IMR-90 (cell line): ENCODE measurements at regions not wholly inside any gene's neighbourhood (a gene's known extent, or its start where the extent isn't known, plus 50 kb on each side); places are given as distances from the start of the nearest gene placed in this dataset.

ENCODE experiments used
- ATAC-seq: fragments of 200-7000 bp; cut with Tn5 transposase; 2 replicates; pipeline ENCODE4 v1.9.1; 2020; ENCODE audit warnings: low read depth, mild to moderate bottlenecking, moderate library complexity
- BruUV-seq: library from RNA; stranded (reverse); fragments of 400-500 nt; replicated peaks from 2 replicates; lab custom pipeline; 2021; lab: Mats Ljungman, UMichigan
- CTCF ChIA-PET: fragments of 300-600 bp; formaldehyde crosslinking; extraction: SDS; loops from one replicate; lab custom pipeline; 2021; ENCODE audit warnings: antibody characterized with exemption; lab: Yijun Ruan, JAX
- POLR2A ChIA-PET: fragments of 300-600 bp; sonication (Branson Sonifier 250); formaldehyde crosslinking; loops from one replicate; lab custom pipeline; 2022; ENCODE audit warnings: antibody characterized with exemption; ENCODE audit not compliant: unreplicated experiment; lab: Charles Lee
- DNase-seq: peaks from one replicate; pipeline ENCODE4 v3.0.0; 2013
- H2AFZ ChIP-seq: replicated peaks from 2 replicates; pipeline ENCODE3; 2013; ENCODE audit warnings: low read length, mild to moderate bottlenecking; ENCODE audit not compliant: poor library complexity
- H2AK5ac ChIP-seq: 2 replicates; pipeline ENCODE4 v1.6.1; 2013; ENCODE audit warnings: low read depth, low read length, inconsistent platforms
- H2AK9ac ChIP-seq: replicated peaks from 2 replicates; pipeline ENCODE3; 2013; ENCODE audit warnings: mild to moderate bottlenecking, low read depth, low read length, moderate library complexity; ENCODE audit not compliant: poor library complexity
- H2BK120ac ChIP-seq: 2 replicates; pipeline ENCODE4 v1.6.1; 2013; ENCODE audit warnings: low read depth, low read length, inconsistent platforms
- H2BK15ac ChIP-seq: 3 replicates; pipeline ENCODE4 v1.6.1; 2013; ENCODE audit warnings: low read depth, low read length, inconsistent platforms
- H2BK20ac ChIP-seq: 2 replicates; pipeline ENCODE4 v1.6.1; 2013; ENCODE audit warnings: low read depth, mild to moderate bottlenecking, inconsistent platforms, low read length, moderate library complexity
- H2BK5ac ChIP-seq: 2 replicates; pipeline ENCODE4 v1.6.1; 2013; ENCODE audit warnings: mild to moderate bottlenecking, low read depth, low read length, inconsistent platforms; ENCODE audit not compliant: poor library complexity, severe bottlenecking
- H3K14ac ChIP-seq: replicated peaks from 2 replicates; pipeline ENCODE4 v1.6.1; 2013; ENCODE audit warnings: low read depth, low read length, inconsistent platforms
- H3K18ac ChIP-seq: 2 replicates; pipeline ENCODE4 v1.6.1; 2013; ENCODE audit warnings: low read depth, low read length, control low read depth
- H3K23ac ChIP-seq: 2 replicates; pipeline ENCODE4 v1.6.1; 2013; ENCODE audit warnings: low read depth, low read length, inconsistent platforms
- H3K27ac ChIP-seq: 2 replicates; pipeline ENCODE4 v1.5.1; 2013; ENCODE audit warnings: mild to moderate bottlenecking, control low read depth, low read length; ENCODE audit not compliant: insufficient read depth
- H3K27me3 ChIP-seq: 2 replicates; pipeline ENCODE4 v1.6.1; 2013; ENCODE audit warnings: low read length; ENCODE audit not compliant: control insufficient read depth, insufficient read depth
- H3K36me3 ChIP-seq: 2 replicates; pipeline ENCODE4 v1.6.1; 2013; ENCODE audit warnings: low read length, mixed read lengths; ENCODE audit not compliant: control insufficient read depth, insufficient read depth
- H3K4ac ChIP-seq: 2 replicates; pipeline ENCODE4 v1.6.1; 2013; ENCODE audit warnings: low read depth, low read length, inconsistent platforms
- H3K4me1 ChIP-seq: 2 replicates; pipeline ENCODE4 v1.6.1; 2013; ENCODE audit warnings: low read length, mixed read lengths; ENCODE audit not compliant: control insufficient read depth, insufficient read depth
- H3K4me2 ChIP-seq: 2 replicates; pipeline ENCODE4 v1.6.1; 2013; ENCODE audit warnings: low read depth, mild to moderate bottlenecking, control low read depth, low read length, moderate library complexity
- H3K4me3 ChIP-seq: 2 replicates; pipeline ENCODE4 v1.5.1; 2013; ENCODE audit warnings: low read depth, mild to moderate bottlenecking, control low read depth, low read length, moderate library complexity; ENCODE audit not compliant: insufficient read depth
- H3K56ac ChIP-seq: 2 replicates; pipeline ENCODE4 v1.6.1; 2013; ENCODE audit warnings: low read length, inconsistent platforms; ENCODE audit not compliant: insufficient read depth; ENCODE audit errors: extremely low read depth
- H3K79me1 ChIP-seq, 2 experiments: 2 replicates each; pipeline ENCODE4 v1.6.1; 2013; ENCODE audit warnings: low read length in 2 of 2, inconsistent platforms in 1 of 2, low read depth in 1 of 2
- H3K9ac ChIP-seq: 2 replicates; pipeline ENCODE4 v1.6.1; 2013; ENCODE audit warnings: low read depth, low read length, control low read depth
- H3K9me1 ChIP-seq: 2 replicates; pipeline ENCODE4 v1.6.1; 2013; ENCODE audit warnings: low read length, inconsistent platforms; ENCODE audit not compliant: insufficient read depth
- H3K9me3 ChIP-seq: 2 replicates; pipeline ENCODE4 v1.6.1; 2013; ENCODE audit warnings: low read length; ENCODE audit not compliant: control insufficient read depth, insufficient read depth
- H4K20me1 ChIP-seq: 2 replicates; pipeline ENCODE4 v1.6.1; 2013; ENCODE audit warnings: low read length, inconsistent platforms; ENCODE audit not compliant: insufficient read depth
- H4K5ac ChIP-seq: 2 replicates; pipeline ENCODE4 v1.6.1; 2013; ENCODE audit warnings: mild to moderate bottlenecking, low read depth, low read length, control low read depth
- H4K8ac ChIP-seq, 2 experiments: 2 replicates each; pipeline ENCODE4 v1.6.1; 2013; ENCODE audit warnings: low read depth in 2 of 2, low read length in 2 of 2, control low read depth in 1 of 2, inconsistent platforms in 1 of 2
- H4K91ac ChIP-seq: 2 replicates; pipeline ENCODE4 v1.6.1; 2013; ENCODE audit warnings: low read depth, low read length, inconsistent platforms; ENCODE audit not compliant: insufficient read depth
- CEBPB ChIP-seq: IDR thresholded peaks from 2 replicates; pipeline ENCODE4 v1.6.1; 2012; ENCODE audit warnings: low read depth, low read length, improper control_type of control experiment
- RFX5 ChIP-seq: IDR thresholded peaks from 2 replicates; pipeline ENCODE4 v1.8.0; 2012; ENCODE audit warnings: low read depth, mild to moderate bottlenecking, low read length, moderate library complexity
- WGBS, 2 experiments: methylation state at CpG; one replicate each; pipeline versions ENCODE4 v1.1.5 to v1.1.7; 2013; ENCODE audit warnings: missing lambda C conversion rate in 2 of 2; ENCODE audit not compliant: insufficient read length in 1 of 2; ENCODE audit errors: extremely low coverage in 2 of 2; 5-methylcytosine and 5-hydroxymethylcytosine counted together
- dilution Hi-C: fragments of 300-500 bp; cut with HindIII; formaldehyde crosslinking; loops from one replicate; pipeline ENCODE4 v1.14.3; 2018; ENCODE audit warnings: low sequenced_read_pairs; ENCODE audit not compliant: unreplicated experiment
- in situ Hi-C: fragments of 300-500 bp; cut with MboI; formaldehyde crosslinking; loops from 3 replicates; pipeline ENCODE4 v1.14.3; 2019; ENCODE audit warnings: low sequenced_read_pairs, inconsistent platforms, mixed read lengths
- intact Hi-C: fragments of 100-400 bp; cut with micrococcal nuclease; formaldehyde crosslinking; loops from 2 replicates; pipeline ENCODE4 v1.10.0; 2022

DNA sequence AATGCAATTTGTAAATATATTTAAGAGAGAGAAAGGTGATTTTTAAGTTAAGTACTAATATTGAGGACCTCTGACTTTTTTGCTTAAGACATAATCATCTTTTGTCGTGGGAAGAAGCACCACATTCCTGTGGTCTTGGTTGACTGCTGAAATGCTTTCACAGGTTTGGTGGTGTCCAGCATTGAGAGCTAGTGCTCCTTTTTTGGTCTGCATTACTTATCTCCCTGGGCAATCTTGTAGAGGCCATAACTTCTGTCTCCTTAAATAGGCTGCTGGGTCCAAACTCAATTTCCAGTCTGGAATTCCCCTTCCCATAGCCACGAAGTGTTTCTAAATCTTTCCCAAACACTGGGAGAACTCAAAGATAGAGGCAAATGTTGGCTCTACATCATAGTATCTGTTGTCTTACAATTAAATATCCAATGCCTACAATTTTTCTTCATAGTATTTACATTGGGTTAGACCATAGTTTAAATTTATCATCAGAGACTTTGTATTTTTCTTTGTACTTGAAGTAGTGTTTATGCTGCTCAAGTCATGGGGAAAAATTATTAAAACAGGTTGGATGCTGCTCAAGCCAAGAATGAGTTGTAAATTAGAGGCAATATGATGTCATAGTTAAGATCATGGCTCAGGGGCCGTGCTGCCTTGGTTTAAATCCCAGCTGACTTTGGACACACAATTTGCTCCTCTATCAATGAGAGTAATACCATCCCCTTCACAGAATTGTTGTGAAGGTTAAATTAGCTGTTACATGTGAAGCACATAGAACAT, 105.6 kb downstream of the POSTN start:
- Histone ChIP-seq H4K5ac (no peak overlapping the region), H3K9me1 (peaks cover 5% of the 10 kb centered on the region), H2BK20ac (peak overlapping the region; percentile 32; the same call in 1 of the 2 replicates), H3K56ac (no peak overlapping the region), H3K36me3 (no peaks in the 10 kb centered on the region), H3K79me1 (no peaks in the 10 kb centered on the region), H3K4ac (peak overlapping the region; percentile 31; the same call in 1 of the 2 replicates), H2AK9ac (no peak overlapping the region), H4K20me1 (no peaks in the 10 kb centered on the region), H2BK5ac (peak overlapping the region; percentile 9), H2AK5ac (no peak overlapping the region), H3K27ac (no peak overlapping the region), H4K91ac (no peak overlapping the region; the same call in 1 of the 2 replicates), H2BK120ac (peak overlapping the region; percentile 16; the same call in 1 of the 2 replicates), H3K9me3 (no peaks in the 10 kb centered on the region), H2BK15ac (peak overlapping the region; percentile 12; the same call in 1 of the 3 replicates), H3K23ac (no peak overlapping the region), H4K8ac (peak overlapping the region in 1 of 2 experiments; percentile 18; a peak in 1 of 4 replicates), H3K4me1 (peaks cover 2% of the 10 kb centered on the region; the same call in 1 of the 2 replicates), H3K27me3 (no peaks in the 10 kb centered on the region), H3K4me3 (no peak overlapping the region), H3K9ac (no peak overlapping the region), H2AFZ (no peak overlapping the region), H3K4me2 (no peak overlapping the region), H3K14ac (peak overlapping the region; percentile 38), H3K18ac (no peak overlapping the region)
- ChIA-PET POLR2A (no interaction called here), CTCF (no interaction called here)
- no CpG with 5 or more reads among the region's 3 CpGs for WGBS, 2 experiments
- ATAC-seq (peak; percentile 73), DNase-seq (peak; percentile 90)
- intact Hi-C loops, result no loop called here
- no TSS peak for BruUV-seq
- dilution Hi-C loops, result no loop called here
- in situ Hi-C loops, result no loop called here
- TF ChIP-seq RFX5, result no peak
- TF ChIP-seq CEBPB, result 0 out of 2 replicates have a peak, but pooled peaks have one; percentile 1
